Endodermal cell (in vitro differentiated cells): ENCODE measurements at regions not wholly inside any gene's neighbourhood (a gene's known extent, or its start where the extent isn't known, plus 50 kb on each side); places are given as distances from the start of the nearest gene placed in this dataset.

Experiments
- DNase-seq: peaks from one replicate; pipeline ENCODE4 v3.0.0-alpha.2; 2017
- H3K27ac ChIP-seq: 2 replicates; pipeline ENCODE4 v1.5.1; 2013; ENCODE audit warnings: mild to moderate bottlenecking, low read depth, low read length, moderate library complexity
- H3K27me3 ChIP-seq: 2 replicates; pipeline ENCODE4 v1.6.1; 2013; ENCODE audit warnings: mild to moderate bottlenecking, low read length, moderate library complexity; ENCODE audit not compliant: insufficient read depth, control insufficient read depth, poor library complexity, severe bottlenecking
- H3K36me3 ChIP-seq: 2 replicates; pipeline ENCODE4 v1.7.0; 2013; ENCODE audit warnings: mild to moderate bottlenecking, low read length, moderate library complexity; ENCODE audit not compliant: control insufficient read depth, insufficient read depth
- H3K4me1 ChIP-seq: one replicate; pipeline ENCODE4 v1.7.0; 2013; ENCODE audit warnings: low read length; ENCODE audit not compliant: control insufficient read depth, insufficient read depth
- H3K4me3 ChIP-seq: 2 replicates; pipeline ENCODE4 v1.5.1; 2013; ENCODE audit warnings: mild to moderate bottlenecking, low read length, moderate library complexity
- H3K9ac ChIP-seq: 2 replicates; pipeline ENCODE4 v1.6.1; 2013; ENCODE audit warnings: mild to moderate bottlenecking, low read length, moderate library complexity; ENCODE audit not compliant: poor library complexity, severe bottlenecking; ENCODE audit errors: extremely low read depth
- H3K9me3 ChIP-seq: 2 replicates; pipeline ENCODE4 v1.6.1; 2013; ENCODE audit warnings: mild to moderate bottlenecking, low read length, moderate library complexity; ENCODE audit not compliant: control insufficient read depth
- H3K27ac Mint-ChIP-seq: 2 replicates; pipeline ENCODE4 v1.8.0; 2020; ENCODE audit warnings: mixed read lengths
- H3K27me3 Mint-ChIP-seq: 2 replicates; pipeline ENCODE4 v1.8.0; 2021; ENCODE audit warnings: mild to moderate bottlenecking, mixed read lengths; ENCODE audit not compliant: insufficient read depth
- H3K36me3 Mint-ChIP-seq: 2 replicates; pipeline ENCODE4 v1.8.0; 2020; ENCODE audit warnings: low read depth, mixed read lengths
- H3K4me1 Mint-ChIP-seq: 2 replicates; pipeline ENCODE4 v1.8.0; 2020; ENCODE audit warnings: mixed read lengths
- H3K4me3 Mint-ChIP-seq: 2 replicates; pipeline ENCODE4 v1.8.0; 2020; ENCODE audit warnings: mild to moderate bottlenecking, moderate library complexity, mixed read lengths
- H3K9me3 Mint-ChIP-seq: 2 replicates; pipeline ENCODE4 v1.8.0; 2020; ENCODE audit warnings: mild to moderate bottlenecking, mixed read lengths
- CTCF ChIP-seq: fragments of 200-600 bp; sonication (generic); conservative IDR thresholded peaks from 2 replicates; pipeline ENCODE4 v1.5.0; 2021; ENCODE audit warnings: antibody characterized with exemption, mild to moderate bottlenecking
- WGBS, 2 experiments: methylation state at CpG; one replicate each; pipeline versions ENCODE4 v1.1.5 to v1.1.7; 2013; ENCODE audit warnings: missing lambda C conversion rate in 2 of 2, mixed read lengths in 1 of 2; ENCODE audit not compliant: insufficient coverage in 1 of 2, insufficient read length in 1 of 2; 5-methylcytosine and 5-hydroxymethylcytosine counted together

- peaks cover 77% of the 10 kb centered on the region for H3K9me3 Mint-ChIP-seq
- no peak overlapping the region for H3K4me3 Mint-ChIP-seq
- Histone ChIP-seq H3K27me3 (no peaks in the 10 kb centered on the region), H3K36me3 (no peaks in the 10 kb centered on the region), H3K4me1 (no peaks in the 10 kb centered on the region), H3K4me3 (no peak overlapping the region), H3K27ac (no peak overlapping the region), H3K9me3 (peaks cover 11% of the 10 kb centered on the region), H3K9ac (no peak overlapping the region)
- H3K27me3 Mint-ChIP-seq: no peaks in the 10 kb centered on the region
- WGBS, 2 experiments: 78 to 82% methylated on average over 20 to 31 of the region's 31 CpGs
- DNase-seq: no peak
- no peak for TF ChIP-seq CTCF
- H3K27ac Mint-ChIP-seq: no peak overlapping the region
- H3K36me3 Mint-ChIP-seq: peaks cover 5% of the 10 kb centered on the region
- H3K4me1 Mint-ChIP-seq: no peaks in the 10 kb centered on the region
Measured at GRCh38 chr12:34345801-34346200, 323.5 kb downstream of the ALG10 start.

GRCh38 chr12:34346372-34347034 is 324.2 kb downstream of the ALG10 start:
- Mint-ChIP-seq H3K27ac (no peak overlapping the region), H3K36me3 (peaks cover 5% of the 10 kb centered on the region), H3K4me3 (no peak overlapping the region), H3K9me3 (peaks cover 79% of the 10 kb centered on the region), H3K4me1 (no peaks in the 10 kb centered on the region), H3K27me3 (no peaks in the 10 kb centered on the region)
- DNase-seq: no peak
- 75 to 81% methylated on average over 35 to 39 of the region's 39 CpGs for WGBS, 2 experiments
- H3K9ac ChIP-seq: no peak overlapping the region
- no peaks in the 10 kb centered on the region for H3K36me3 ChIP-seq
- H3K4me3 ChIP-seq: no peak overlapping the region
- no peak for TF ChIP-seq CTCF
- H3K27ac ChIP-seq: no peak overlapping the region
- peaks cover 11% of the 10 kb centered on the region for H3K9me3 ChIP-seq
- H3K27me3 ChIP-seq: no peaks in the 10 kb centered on the region
- no peaks in the 10 kb centered on the region for H3K4me1 ChIP-seq

- Histone ChIP-seq H3K9ac (no peak overlapping the region), H3K27ac (no peak overlapping the region), H3K36me3 (no peaks in the 10 kb centered on the region), H3K9me3 (peaks cover 11% of the 10 kb centered on the region), H3K27me3 (no peaks in the 10 kb centered on the region), H3K4me3 (no peak overlapping the region), H3K4me1 (no peaks in the 10 kb centered on the region)
- TF ChIP-seq CTCF: peak; percentile 32
- Mint-ChIP-seq H3K9me3 (peaks cover 79% of the 10 kb centered on the region), H3K27me3 (no peaks in the 10 kb centered on the region), H3K4me1 (no peaks in the 10 kb centered on the region), H3K27ac (no peak overlapping the region), H3K36me3 (peaks cover 5% of the 10 kb centered on the region), H3K4me3 (no peak overlapping the region)
- peak; percentile 50 for DNase-seq
- 88 to 94% methylated on average over 13 to 23 of the region's 23 CpGs for WGBS, 2 experiments
Measured at GRCh38 chr12:34347367-34347766, 325.1 kb downstream of the ALG10 start.
